HG03571 (cell line): ENCODE measurements at regions not wholly inside any gene's neighbourhood (a gene's known extent, or its start where the extent isn't known, plus 50 kb on each side); places are given as distances from the start of the nearest gene placed in this dataset.
"Not testable (repeated sequence)": the region's sequence is repeated elsewhere in the genome, so short reads cannot be mapped to it uniquely, and the experiment has no call there.

Source experiments
- ATAC-seq: cut with Tn5 transposase; IDR thresholded peaks from one replicate; pipeline ENCODE4 v1.9.1; 2021; ENCODE audit not compliant: unreplicated experiment

- ATAC-seq, result peak; percentile 77
Measured at GRCh38 chr9:109974143-109974917, 194.3 kb downstream of the PALM2AKAP2 start.

DNA sequence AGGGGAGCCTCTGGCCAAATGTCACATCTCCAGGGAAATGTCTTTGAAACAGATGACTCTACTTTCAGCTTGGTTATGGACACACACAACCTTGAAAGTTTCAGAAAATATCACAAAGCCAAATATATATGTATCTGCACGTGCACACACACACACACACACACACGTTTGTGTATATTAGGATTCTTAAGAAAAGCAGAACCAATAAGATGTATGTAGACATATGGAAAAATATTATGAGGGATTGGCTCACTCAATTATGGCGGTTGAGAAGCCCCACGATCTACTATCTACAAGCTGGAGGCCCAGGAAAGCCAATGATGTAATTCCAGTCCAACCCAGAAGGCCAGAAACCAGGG lies 194.9 kb downstream of the PALM2AKAP2 start:
- ATAC-seq, result peak; percentile 2

- ATAC-seq, result no peak
Measured at GRCh38 chr9:109975574-109976295, 195.7 kb downstream of the PALM2AKAP2 start.

- no peak for ATAC-seq
Measured at GRCh38 chr9:109976303-109976702, 196.3 kb downstream of the PALM2AKAP2 start.

DNA sequence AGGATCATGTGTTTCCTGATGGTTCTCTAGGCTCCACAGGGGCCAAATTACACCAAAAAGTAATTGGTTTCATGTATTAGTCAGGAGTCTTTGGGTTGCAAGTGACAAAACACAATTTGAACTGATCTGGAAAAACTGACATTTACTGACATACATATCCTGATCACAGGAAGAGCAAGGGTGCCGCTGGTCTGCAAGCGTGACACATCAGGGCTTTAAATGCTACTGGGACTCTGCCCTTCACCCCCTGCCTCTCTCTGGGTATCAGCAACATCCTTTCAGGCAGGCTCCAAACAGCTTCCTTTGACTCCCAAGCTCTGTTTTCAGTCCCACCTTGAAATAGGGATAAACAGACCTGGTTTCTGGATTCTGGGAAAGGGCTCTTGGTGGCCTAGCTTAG lies 197.5 kb downstream of the PALM2AKAP2 start:
- ATAC-seq, result no peak

DNA sequence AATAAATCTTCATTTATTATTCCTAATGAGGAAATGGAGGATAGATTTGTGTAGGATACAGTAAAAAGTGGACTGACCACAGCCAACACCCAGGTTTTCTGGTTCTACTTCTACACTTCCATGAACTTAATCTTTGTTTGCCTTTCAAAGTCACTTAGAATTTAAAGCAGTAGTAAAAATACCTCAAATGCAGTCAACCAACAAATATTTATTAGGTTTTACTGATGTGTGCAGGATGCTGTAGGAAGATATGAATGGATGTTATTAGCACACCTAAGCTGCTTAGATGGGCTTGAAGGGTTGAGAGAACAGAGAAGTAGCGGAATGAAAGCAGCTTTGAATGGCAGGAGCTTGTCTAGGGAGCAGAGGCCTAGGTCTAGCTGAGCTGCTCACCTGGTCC lies 201.1 kb downstream of the PALM2AKAP2 start:
- no peak for ATAC-seq

DNA sequence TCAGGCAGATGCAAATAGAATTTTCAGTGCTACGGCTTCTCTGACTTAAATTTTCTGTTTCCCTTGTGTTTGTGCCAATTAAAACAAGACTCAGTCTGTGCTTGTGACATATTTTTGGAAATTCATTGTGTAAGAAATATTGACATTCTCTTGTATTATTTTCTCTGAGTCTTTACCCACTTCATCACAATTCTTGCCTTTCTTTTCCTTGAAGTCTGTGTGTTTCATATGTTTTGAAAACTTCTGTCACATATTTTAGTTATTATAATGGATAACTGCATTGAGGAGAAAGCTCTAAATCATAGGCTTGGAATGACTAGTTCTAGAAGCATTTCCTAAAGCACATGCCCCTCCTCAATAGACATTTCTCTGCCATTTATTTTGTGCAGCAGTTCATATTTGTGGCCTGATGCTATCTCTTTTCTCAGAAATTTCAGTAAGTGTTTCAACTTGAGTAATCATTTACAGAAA lies 206.6 kb downstream of the PALM2AKAP2 start:
- no peak for ATAC-seq

GRCh38 chr9:109989296-109989695 lies 209.3 kb downstream of the PALM2AKAP2 start:
- ATAC-seq, result no peak

DNA sequence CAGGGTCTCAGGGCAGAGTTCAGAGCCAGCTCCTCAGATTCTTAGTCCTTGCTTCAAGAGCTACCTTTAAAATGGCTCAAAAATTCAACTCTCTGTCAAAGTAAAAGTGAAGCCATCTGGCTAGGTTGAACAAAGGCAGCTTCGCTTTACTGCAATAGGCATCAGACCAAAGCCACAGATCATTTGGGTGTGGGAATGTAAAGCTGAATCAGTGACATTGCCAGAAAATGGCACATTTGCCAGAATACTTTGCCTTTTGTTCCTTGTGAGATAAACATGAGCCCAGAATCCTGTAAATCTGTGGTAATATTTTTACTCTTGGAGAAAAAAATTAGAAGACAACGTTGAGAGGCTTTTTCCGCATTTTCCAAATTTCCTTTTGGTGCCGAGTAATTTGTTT lies 210.5 kb downstream of the PALM2AKAP2 start:
- ATAC-seq, result no peak

DNA sequence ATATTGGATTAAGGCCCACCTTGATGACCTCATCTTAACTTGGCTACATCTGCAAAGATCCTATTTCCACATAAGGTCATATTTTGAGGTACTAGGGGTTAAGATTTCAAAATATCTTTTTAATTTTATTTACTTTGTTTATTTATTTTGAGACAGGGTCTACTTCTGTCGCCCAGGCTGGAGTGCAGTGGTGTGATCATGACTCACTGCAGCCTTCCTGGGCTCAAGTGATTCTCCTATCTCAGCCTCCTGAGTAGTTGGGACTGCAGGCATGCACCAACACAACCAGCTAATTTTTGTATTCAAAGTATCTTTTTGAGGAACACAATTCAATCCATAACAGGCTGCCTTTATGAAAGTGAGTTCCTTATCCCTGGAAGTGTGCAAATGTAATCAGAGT lies 212.3 kb downstream of the PALM2AKAP2 start:
- ATAC-seq, result no peak

- no peak for ATAC-seq
Measured at GRCh38 chr9:109993250-109993978, 213.4 kb downstream of the PALM2AKAP2 start.

DNA sequence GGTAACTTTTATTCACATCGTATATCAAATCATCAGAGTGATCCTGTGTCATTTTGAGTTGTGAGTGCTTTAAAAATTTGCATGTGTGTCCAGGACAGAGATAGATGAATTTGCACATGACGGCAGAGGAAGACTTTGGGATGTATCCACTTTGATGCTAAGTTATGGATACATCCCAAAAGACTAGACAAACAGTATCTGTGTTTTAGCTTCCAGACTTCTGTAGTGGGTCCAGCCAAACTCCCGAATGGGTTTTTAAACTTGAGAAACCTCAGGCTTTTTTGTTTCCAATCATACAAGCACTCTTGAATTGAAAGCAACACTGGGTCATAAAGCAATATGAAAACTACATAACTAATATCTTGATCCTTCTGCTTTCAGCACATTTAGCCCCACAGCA lies 213.8 kb downstream of the C9orf152 start:
- no peak for ATAC-seq

GRCh38 chr9:109996936-109997580 lies 210.9 kb downstream of the C9orf152 start:
- ATAC-seq, result no peak

DNA sequence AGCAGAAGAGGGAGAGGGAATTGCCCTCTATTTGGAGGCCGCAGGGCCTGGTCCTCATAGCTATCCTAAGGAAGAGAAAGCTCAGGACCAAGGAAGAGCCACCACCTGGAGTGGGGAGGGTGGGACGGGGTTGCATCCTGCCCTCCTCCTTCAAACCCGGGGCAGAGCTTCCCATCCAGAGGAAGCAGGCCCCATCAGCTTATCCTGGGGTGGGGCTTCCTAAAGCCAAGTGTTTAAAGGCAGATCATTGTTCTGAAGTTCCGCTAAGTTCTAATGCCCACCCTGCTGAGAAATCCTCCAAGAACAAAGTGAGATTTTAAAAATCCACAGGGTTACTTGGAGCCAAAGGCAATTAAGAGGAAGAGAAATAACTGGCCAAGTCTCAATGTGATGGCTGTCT lies 210.3 kb downstream of the C9orf152 start:
- no peak for ATAC-seq

GRCh38 chr9:110005521-110005920 lies 202.4 kb downstream of the C9orf152 start:
- ATAC-seq, result not testable (repeated sequence)

GRCh38 chr9:110006657-110007056 lies 201.3 kb downstream of the C9orf152 start:
- no peak for ATAC-seq

- peak; percentile 72 for ATAC-seq
Measured at GRCh38 chr9:110007477-110008270, 200.3 kb downstream of the C9orf152 start.

GRCh38 chr9:110008663-110009062 lies 199.3 kb downstream of the C9orf152 start:
- ATAC-seq, result no peak

DNA sequence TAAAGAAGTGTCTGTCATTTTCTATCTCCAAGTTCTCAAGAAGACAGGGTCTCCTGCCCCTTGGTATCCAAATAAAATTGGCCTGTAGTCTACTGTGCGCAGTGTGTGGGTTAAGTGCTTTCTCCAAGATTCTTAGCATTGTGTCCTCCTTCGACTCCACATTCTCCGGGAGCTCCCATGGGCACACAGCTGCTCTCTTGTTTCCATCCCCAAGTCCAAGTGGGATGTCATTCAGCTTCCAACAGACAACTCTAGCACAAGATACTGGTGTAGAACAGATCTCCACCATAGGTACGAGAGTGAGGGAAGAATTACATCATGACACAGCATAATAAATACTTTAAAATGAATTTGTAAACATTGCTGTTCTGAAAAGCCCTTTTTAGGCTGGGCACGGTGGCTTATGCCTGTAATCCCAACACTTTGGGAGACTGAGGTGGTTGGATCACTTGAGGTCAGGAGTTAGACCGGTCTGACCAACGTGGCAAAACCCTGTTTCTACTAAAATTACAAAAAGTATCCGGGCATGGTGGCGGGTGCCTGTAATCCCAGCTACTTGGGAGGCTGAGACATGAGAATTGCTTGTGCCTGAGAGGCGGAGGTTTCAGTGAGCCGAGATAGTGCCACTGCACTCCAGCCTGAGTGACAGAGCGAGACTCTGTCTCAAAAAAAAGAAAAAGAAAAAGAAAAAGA lies 196.2 kb downstream of the C9orf152 start:
- no peak for ATAC-seq

DNA sequence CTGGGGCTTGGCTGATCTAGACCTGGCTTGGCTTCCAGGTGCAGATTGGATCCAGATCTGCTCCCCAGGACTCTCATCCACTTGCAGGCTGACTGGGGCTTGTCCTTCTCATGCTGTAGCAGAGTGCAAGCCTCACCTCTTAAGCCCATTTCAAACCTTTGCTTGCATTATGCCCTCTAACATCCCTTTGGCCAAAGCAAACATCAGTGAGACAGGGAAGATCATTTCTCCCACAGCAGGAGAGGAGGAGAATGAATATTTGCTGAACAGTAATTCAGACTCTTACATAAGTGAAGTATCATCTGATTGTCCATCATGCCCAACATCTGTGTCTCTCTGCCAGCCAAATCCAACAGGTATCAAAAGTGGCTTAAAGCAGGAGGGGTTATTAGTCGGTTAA lies 194.9 kb downstream of the C9orf152 start:
- ATAC-seq, result no peak
